HL-60 (cell line): ENCODE measurements at regions not wholly inside any gene's neighbourhood (a gene's known extent, or its start where the extent isn't known, plus 50 kb on each side); places are given as distances from the start of the nearest gene placed in this dataset.

Experiments used
- CTCF ChIP-seq: IDR thresholded peaks from one replicate; pipeline ENCODE4 v1.5.1; 2011; ENCODE audit warnings: low read length, control low read depth, inconsistent platforms; ENCODE audit not compliant: insufficient read depth
- POLR2AphosphoS5 ChIP-seq: IDR thresholded peaks from 2 replicates; pipeline ENCODE4 v1.6.1; 2012; ENCODE audit warnings: low read depth

- TF ChIP-seq CTCF, result no peak
- TF ChIP-seq POLR2AphosphoS5, result no peak
Observed at GRCh38 chr4:160082432-160083207, 979.7 kb downstream of the RAPGEF2 start.
